PC-9 (cell line): ENCODE measurements at regions not wholly inside any gene's neighbourhood (a gene's known extent, or its start where the extent isn't known, plus 50 kb on each side); places are given as distances from the start of the nearest gene placed in this dataset.

ENCODE experiments used
- BruUV-seq: library from RNA; stranded (reverse); fragments of 400-500 nt; replicated peaks from 2 replicates; lab custom pipeline; 2021; lab: Mats Ljungman, UMichigan
- CTCF ChIA-PET: fragments of 300-600 bp; sonication (Branson Sonifier 250); formaldehyde crosslinking; loops from one replicate; lab custom pipeline; 2022; ENCODE audit warnings: antibody characterized with exemption; lab: Charles Lee
- POLR2A ChIA-PET: fragments of 300-600 bp; sonication (Branson Sonifier 250); formaldehyde crosslinking; loops from one replicate; lab custom pipeline; 2022; ENCODE audit warnings: antibody characterized with exemption; ENCODE audit not compliant: unreplicated experiment; lab: Charles Lee
- DNase-seq, 2 experiments: peaks; one replicate each; pipeline versions ENCODE4 v3.0.0 to v3.0.0-alpha.2; 2015 to 2022; ENCODE audit warnings: mixed read lengths in 1 of 2
- H2AFZ ChIP-seq: fragments of 200-600 bp; sonication (generic); 2 replicates; pipeline ENCODE4 v1.8.1; 2017; ENCODE audit warnings: antibody characterized with exemption
- H3F3A ChIP-seq: fragments of 200-600 bp; sonication (generic); 2 replicates; pipeline ENCODE4 v1.8.1; 2017; ENCODE audit warnings: antibody characterized with exemption, mild to moderate bottlenecking, low read depth; ENCODE audit not compliant: insufficient read depth
- H3K27ac ChIP-seq: fragments of 200-600 bp; sonication (generic); 2 replicates; pipeline ENCODE4 v1.6.1; 2016; ENCODE audit warnings: mixed run types
- H3K27me3 ChIP-seq: fragments of 200-600 bp; sonication (generic); 2 replicates; pipeline ENCODE4 v1.6.1; 2016; ENCODE audit warnings: low read depth, mixed run types; ENCODE audit not compliant: insufficient read depth
- H3K36me3 ChIP-seq: fragments of 200-600 bp; sonication (generic); 2 replicates; pipeline ENCODE4 v1.6.1; 2016; ENCODE audit warnings: low read depth, mixed run types
- H3K4me1 ChIP-seq: fragments of 200-600 bp; sonication (generic); replicated peaks from 2 replicates; pipeline ENCODE4 v1.6.1; 2016; ENCODE audit warnings: mixed run types; ENCODE audit not compliant: insufficient read depth
- H3K4me2 ChIP-seq: fragments of 200-600 bp; sonication (generic); 2 replicates; pipeline ENCODE4 v1.6.1; 2017; ENCODE audit warnings: mixed run types
- H3K4me3 ChIP-seq: fragments of 200-600 bp; sonication (generic); 2 replicates; pipeline ENCODE4 v1.6.1; 2016; ENCODE audit warnings: mixed run types
- H3K79me2 ChIP-seq: fragments of 200-600 bp; sonication (generic); 2 replicates; pipeline ENCODE4 v1.6.1; 2017; ENCODE audit warnings: low read depth, mixed run types
- H3K9me2 ChIP-seq: fragments of 200-600 bp; sonication (generic); 2 replicates; pipeline ENCODE4 v1.8.1; 2017; ENCODE audit warnings: mild to moderate bottlenecking; ENCODE audit not compliant: insufficient read depth
- H3K9me3 ChIP-seq: fragments of 200-600 bp; sonication (generic); 2 replicates; pipeline ENCODE4 v1.8.1; 2016; ENCODE audit warnings: low read depth; ENCODE audit not compliant: insufficient read depth
- H4K20me1 ChIP-seq: fragments of 200-600 bp; sonication (generic); 2 replicates; pipeline ENCODE4 v1.8.1; 2017; ENCODE audit not compliant: insufficient read depth
- CTCF ChIP-seq: fragments of 200-600 bp; sonication (generic); conservative IDR thresholded peaks from 2 replicates; pipeline ENCODE4 v1.6.1; 2017; ENCODE audit warnings: mixed run types, antibody characterized with exemption, mild to moderate bottlenecking, moderate library complexity
- EZH2 ChIP-seq: fragments of 200-600 bp; sonication (generic); IDR thresholded peaks from 2 replicates; pipeline ENCODE4 v1.8.0; 2017; ENCODE audit warnings: antibody characterized with exemption, low read depth
- intact Hi-C: fragments of 100-400 bp; cut with micrococcal nuclease; formaldehyde crosslinking; loops from one replicate; pipeline ENCODE4 v1.10.0; 2022; ENCODE audit not compliant: unreplicated experiment

- Histone ChIP-seq H3K79me2 (no peaks in the 10 kb centered on the region), H3K4me1 (no peaks in the 10 kb centered on the region), H3K27ac (no peak overlapping the region), H3K4me3 (no peak overlapping the region), H3K36me3 (no peaks in the 10 kb centered on the region), H2AFZ (no peak overlapping the region), H3F3A (no peaks in the 10 kb centered on the region), H3K4me2 (no peak overlapping the region), H3K9me2 (no peaks in the 10 kb centered on the region), H4K20me1 (no peaks in the 10 kb centered on the region), H3K27me3 (no peaks in the 10 kb centered on the region), H3K9me3 (no peaks in the 10 kb centered on the region)
- no peak for DNase-seq
- BruUV-seq: no TSS peak
- intact Hi-C loops: no loop called here
- no peak for TF ChIP-seq CTCF
- POLR2A ChIA-PET: no interaction called here
- CTCF ChIA-PET: no interaction called here
Measured at GRCh38 chr10:124162774-124163354, 69.5 kb upstream of the CHST15 start.

DNA sequence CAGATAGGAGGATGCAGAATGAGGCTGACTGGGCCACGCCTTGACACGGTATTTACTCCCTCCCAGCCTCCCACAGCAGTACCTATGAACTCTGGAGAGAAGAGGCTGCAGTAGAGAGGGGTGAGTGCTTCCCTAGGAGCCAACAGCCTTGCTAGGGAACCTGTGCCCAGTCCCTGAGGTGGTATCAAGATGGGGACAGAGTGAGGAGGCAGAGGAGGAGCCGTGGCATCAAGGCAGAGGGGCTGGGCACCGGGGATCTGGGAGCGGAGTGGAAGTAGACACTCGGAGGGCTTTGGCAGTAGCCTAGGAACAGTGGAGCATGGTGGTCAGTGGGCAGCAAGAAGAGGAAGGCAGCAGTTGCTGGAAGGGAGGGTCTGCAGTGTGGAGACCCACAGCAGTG lies 68.7 kb upstream of the CHST15 start:
- Histone ChIP-seq H3K4me1 (no peaks in the 10 kb centered on the region), H3F3A (no peaks in the 10 kb centered on the region), H3K4me3 (no peak overlapping the region), H3K27me3 (no peaks in the 10 kb centered on the region), H3K27ac (no peak overlapping the region), H3K9me2 (no peaks in the 10 kb centered on the region), H4K20me1 (no peaks in the 10 kb centered on the region), H3K4me2 (no peak overlapping the region), H2AFZ (no peak overlapping the region), H3K9me3 (no peaks in the 10 kb centered on the region), H3K36me3 (no peaks in the 10 kb centered on the region), H3K79me2 (no peaks in the 10 kb centered on the region)
- ChIA-PET POLR2A (no interaction called here), CTCF (no interaction called here)
- DNase-seq: no peak
- BruUV-seq: no TSS peak
- intact Hi-C loops: no loop called here
- TF ChIP-seq EZH2 (no peak), CTCF (no peak)

DNA sequence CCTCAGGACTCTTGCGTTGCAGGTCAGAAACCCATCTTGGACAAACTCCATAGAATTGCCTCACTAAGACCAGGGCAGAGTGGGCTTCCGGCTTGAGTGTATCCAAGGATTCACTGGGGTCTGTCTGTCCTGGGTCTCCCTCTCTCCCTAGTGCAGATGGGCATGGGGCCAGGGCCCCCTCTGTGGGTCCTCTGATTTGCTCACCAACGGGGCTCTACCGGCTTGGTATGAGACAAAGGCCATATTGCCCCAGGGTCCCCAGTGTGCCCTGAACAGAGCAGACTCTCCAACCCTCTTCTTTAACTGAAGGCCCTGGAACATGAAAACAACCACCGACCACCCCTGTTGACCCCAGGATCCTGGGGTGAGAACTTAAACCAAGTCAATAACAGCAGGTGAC lies 68.2 kb upstream of the CHST15 start:
- Histone ChIP-seq H3K4me3 (no peak overlapping the region), H2AFZ (no peak overlapping the region), H4K20me1 (no peaks in the 10 kb centered on the region), H3K9me2 (no peaks in the 10 kb centered on the region), H3K9me3 (no peaks in the 10 kb centered on the region), H3K27me3 (no peaks in the 10 kb centered on the region), H3F3A (no peaks in the 10 kb centered on the region), H3K4me1 (peaks cover 3% of the 10 kb centered on the region), H3K36me3 (no peaks in the 10 kb centered on the region), H3K27ac (no peak overlapping the region), H3K4me2 (no peak overlapping the region), H3K79me2 (no peaks in the 10 kb centered on the region)
- POLR2A ChIA-PET: no interaction called here
- intact Hi-C loops: no loop called here
- TF ChIP-seq EZH2 (no peak), CTCF (no peak)
- no TSS peak for BruUV-seq
- CTCF ChIA-PET: no interaction called here
- no peak for DNase-seq
